ENCODE measurements at regions not wholly inside any gene's neighbourhood (a gene's known extent, or its start where the extent isn't known, plus 50 kb on each side); places are given as distances from the start of the nearest gene placed in this dataset.

GRCh38 chr13:24052547-24053518, 107.7 kb upstream of the SPATA13 start:
- no peak overlapping the region for H3K9ac ChIP-seq (replicated peaks; ENCODE audit: extremely low read depth, insufficient read depth, low read length)
- dilution Hi-C loops (cut with MboI; ENCODE audit: extremely low pct_ligation_motif_present, low sequenced_read_pairs): no loop called here
- no peaks in the 10 kb centered on the region for H3K9me3 ChIP-seq (replicated peaks; ENCODE audit: control insufficient read depth, insufficient read depth, low read length)
- no peaks in the 10 kb centered on the region for H3K79me2 ChIP-seq (ENCODE audit: control insufficient read depth, insufficient read depth, low read length)
- intact Hi-C loops (cut with micrococcal nuclease): loop anchor here (1.0 to 2.0 kb wide), 7 partner anchors 33 to 176 kb away; partner anchors contain the start of gene SPATA13
- H2AFZ ChIP-seq (ENCODE audit: low read depth, low read length): peak overlapping the region; percentile 72
- H3K27ac ChIP-seq (ENCODE audit: insufficient read depth, low read depth, low read length): no peak overlapping the region
- no peaks in the 10 kb centered on the region for H3K36me3 ChIP-seq (ENCODE audit: control insufficient read depth in 2 of 2, extremely low read depth in 1 of 2, insufficient read depth in 2 of 2, low read length in 2 of 2)
- no peaks in the 10 kb centered on the region for H3K27me3 ChIP-seq (ENCODE audit: control insufficient read depth in 2 of 2, insufficient read depth in 2 of 2, low read length in 2 of 2)
- peak overlapping the region; percentile 52 for H3K4me2 ChIP-seq (ENCODE audit: insufficient read depth, low read length)
- no peaks in the 10 kb centered on the region for H4K20me1 ChIP-seq (replicated peaks; ENCODE audit: control insufficient read depth, extremely low read depth, insufficient read depth, low read length)
- no peak for TF ChIP-seq GATA2 (IDR thresholded peaks at IDR 0.05; ENCODE audit: insufficient read depth, insufficient read length, low read depth, low read length)
- peak in 1 of 2 donors; percentile 27 for TF ChIP-seq CTCF (IDR thresholded peaks at IDR 0.05; ENCODE audit: extremely low read depth in 1 of 2, insufficient read depth in 1 of 2, low read depth in 1 of 2, low read length in 2 of 2)
- TF ChIP-seq MAX (IDR thresholded peaks at IDR 0.05; ENCODE audit: insufficient read depth, insufficient read length): no peak
- POLR2A ChIA-PET: no interaction called here
- H3K4me3 ChIP-seq (replicated peaks in 1 of 3; ENCODE audit: insufficient read depth in 1 of 3, low read depth in 1 of 3, low read length in 3 of 3): peak overlapping the region in 1 of 3 experiments; percentile 14
- H3K4me1 ChIP-seq (ENCODE audit: control insufficient read depth, extremely low read depth, insufficient read depth, low read length): peaks cover 16% of the 10 kb centered on the region
- H3K9me1 ChIP-seq (replicated peaks; ENCODE audit: control insufficient read depth, extremely low read depth, insufficient read depth, low read length): no peaks in the 10 kb centered on the region
- CTCF ChIA-PET: interaction anchor here (0.7 to 3.5 kb wide), 34 partner anchors 8 to 181 kb away, joined by 3 to 117 read pairs (median 4); partner anchors contain the start of gene SPATA13
- BruUV-seq (replicated peaks): no TSS peak
- DNase-seq (ENCODE audit: low read depth, low spot score): peak; percentile 32
- FAIRE-seq: peak; percentile 33

Data from endothelial cell of umbilical vein (primary cell).